ENCODE measurements at regions not wholly inside any gene's neighbourhood (a gene's known extent, or its start where the extent isn't known, plus 50 kb on each side); places are given as distances from the start of the nearest gene placed in this dataset.
A peak's percentile ranks its signal among the peaks of the same experiment; 100 is the strongest.

DNA sequence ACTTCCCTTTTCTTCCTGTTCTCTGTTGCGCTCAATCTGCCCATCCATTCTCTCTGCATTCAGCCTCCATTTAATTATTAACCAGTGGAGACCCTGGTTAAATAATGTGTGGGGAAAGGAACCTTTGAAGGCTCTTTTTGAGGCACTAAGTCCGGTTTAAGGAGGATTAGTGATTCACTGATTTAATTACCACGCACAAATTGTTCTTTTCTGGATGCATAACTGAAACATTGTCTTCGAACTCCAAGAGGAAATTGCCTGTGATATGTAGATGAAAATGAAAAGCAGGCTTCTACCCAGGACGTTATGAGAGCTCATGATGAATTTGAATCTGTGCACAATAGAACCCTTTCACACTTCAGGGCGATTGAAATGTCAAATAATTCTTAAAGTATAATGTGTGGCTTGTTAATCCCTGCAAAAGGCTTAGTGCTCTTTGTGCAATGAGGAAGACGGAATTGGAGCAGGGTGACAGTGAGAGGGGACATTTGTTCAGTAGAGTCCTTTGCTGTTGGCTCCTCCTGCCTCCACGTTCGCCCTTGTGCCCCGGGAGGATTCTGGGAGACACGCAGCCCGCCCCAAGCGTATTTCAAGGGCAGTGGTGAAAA is 51.1 kb upstream of the ZNF236 start:
- DNase-seq (ENCODE audit: low spot score): peak; percentile 28

DNA sequence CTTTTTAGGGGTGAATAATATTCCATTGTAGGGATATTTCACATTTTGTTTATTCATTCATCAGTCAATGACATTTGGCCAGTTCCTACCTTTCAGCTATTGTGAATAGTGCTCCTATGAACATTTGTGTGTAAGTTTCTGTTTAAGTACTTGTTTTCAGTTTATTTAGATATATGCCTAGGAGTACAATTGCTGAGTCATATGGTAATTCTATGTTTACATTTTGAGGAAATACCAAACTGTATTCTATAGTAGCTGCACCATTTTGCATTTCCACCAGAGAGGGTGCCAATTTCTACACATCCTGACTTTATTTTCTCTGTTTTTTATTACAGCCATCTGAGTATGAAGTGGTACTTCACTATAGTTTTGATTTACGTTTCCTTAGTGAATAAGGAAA is 54.4 kb upstream of the ZNF236 start:
- no peak for DNase-seq (ENCODE audit: low spot score)

DNA sequence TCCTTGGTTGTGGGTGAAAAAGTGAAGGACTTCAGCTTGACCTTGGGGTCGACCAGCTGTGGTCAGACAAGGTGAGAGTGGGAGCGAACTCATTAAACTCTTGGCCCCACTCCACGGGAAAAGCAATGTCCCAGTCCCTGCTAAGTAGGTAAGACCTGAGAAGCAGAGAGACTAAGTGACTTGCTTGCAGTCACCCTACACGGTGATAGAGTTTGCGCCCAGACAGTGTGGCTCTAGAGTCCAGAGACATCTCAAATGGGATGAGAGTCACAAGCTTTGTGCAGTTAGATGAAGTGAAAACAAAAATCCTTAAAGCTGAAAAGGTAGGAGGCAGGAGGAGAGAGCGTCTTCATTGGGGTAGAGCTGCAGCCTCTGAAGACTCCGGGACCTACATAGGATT is 55.9 kb upstream of the ZNF236 start:
- DNase-seq (ENCODE audit: low spot score): no peak

DNA sequence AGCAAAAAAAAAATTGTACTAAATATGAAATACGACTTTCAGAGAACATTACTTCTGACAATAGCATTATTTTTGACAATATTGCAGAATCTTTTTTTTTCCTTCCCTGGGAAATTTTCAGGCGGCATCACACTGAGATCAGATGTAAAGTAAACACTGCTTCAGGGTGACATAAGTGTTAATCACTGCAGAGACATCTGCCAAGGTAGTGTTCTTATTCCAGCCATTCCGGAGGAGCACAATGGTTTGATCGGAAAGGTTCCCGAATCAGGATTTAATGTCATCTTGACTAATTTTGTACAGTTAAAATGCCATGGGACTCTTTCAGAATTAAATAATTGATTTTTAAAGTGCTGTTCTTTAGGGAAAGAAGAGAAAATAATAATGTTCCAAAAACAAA is 56.7 kb upstream of the ZNF236 start:
- DNase-seq (ENCODE audit: low spot score): no peak

DNA sequence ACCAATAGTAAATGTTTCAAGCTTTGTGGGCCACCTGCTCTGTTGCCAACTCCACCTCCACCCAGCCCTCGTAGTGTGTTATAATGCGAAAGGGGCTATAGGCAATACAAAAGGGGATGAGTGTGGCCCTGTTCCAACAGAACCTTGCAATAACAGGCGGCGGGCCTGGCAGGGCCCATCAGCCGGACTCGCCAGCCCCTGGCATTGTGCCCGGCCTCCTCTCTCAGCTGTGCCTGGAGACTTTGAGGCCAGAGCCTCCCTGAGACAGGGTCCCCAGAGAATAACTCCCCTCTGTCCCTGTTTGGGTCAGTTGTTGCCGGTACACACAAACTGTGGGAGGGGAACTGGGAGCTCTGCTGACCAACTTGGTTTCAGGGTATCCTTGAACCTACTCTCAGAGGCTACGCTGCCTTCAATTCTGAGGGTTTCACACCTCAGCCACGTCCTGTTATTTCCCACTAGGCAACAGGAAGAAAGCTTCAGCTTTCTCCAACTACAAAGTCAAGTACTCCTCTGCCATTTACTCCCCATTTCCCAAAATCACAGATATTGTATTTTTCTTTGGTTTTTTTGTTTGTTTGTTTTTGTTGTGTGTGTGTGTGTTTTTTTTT is 58.0 kb upstream of the ZNF236 start:
- no peak for DNase-seq (ENCODE audit: low spot score)

DNA sequence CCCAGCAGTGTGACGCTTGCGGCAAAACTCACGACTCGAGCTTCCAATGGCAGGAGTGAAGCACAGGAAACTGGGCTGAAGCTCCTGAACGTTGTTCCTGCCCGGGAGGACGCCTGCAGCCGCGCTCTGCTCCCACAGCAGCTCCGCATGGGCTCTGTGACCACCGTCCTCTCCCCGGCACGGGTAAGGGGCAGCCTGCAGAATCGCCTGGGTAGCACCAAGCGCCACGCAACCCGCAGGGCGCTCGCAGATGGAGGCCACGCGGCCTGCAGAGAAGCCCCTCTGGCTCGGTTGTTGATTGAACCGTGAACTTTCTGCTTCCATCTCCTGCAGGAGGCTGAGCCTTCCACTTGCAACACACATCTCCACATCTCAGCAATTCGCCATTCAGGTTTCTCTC is 63.3 kb upstream of the ZNF236 start:
- DNase-seq (ENCODE audit: low spot score): no peak

DNA sequence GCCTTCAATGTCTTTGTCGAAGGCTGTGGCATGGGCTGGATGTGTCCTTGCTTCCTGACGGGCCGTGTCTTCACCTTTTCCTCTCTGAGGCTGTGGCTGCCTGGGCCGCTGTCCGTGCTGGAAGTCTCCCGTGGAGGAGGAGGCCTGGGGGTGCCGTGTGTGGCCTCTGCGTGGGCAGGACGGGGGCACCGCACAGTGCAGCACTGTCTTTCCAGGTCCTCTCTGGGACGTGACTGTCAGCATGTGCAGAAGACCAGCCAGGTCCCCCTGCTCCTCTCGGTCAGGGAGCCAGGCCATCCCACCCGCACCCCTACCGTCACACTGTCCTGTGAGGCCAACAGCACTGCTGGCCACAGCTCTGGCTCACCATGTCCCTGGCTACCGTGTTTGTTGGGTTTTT is 64.4 kb upstream of the ZNF236 start:
- DNase-seq (ENCODE audit: low spot score): no peak

DNA sequence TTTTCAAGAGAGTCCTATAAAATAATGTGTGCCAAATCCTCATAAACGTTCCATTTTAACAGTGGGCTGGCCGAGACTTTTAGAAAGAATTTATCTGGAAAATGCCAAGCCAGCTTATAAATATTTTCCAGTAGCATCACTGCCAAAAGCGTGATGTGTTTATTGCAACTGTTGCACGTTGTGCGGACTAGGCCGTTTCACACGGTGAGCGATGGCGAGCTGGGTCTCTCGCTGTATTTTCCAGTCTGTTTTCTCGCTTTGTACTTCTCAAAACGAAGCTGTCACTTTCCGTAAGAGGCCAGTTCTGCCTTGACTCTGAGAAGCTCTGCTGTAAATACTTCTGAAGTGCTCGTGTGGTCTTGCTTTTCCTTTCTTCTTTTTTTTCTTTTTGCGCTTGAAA is 65.0 kb upstream of the ZNF236 start:
- DNase-seq (ENCODE audit: low spot score): no peak

DNA sequence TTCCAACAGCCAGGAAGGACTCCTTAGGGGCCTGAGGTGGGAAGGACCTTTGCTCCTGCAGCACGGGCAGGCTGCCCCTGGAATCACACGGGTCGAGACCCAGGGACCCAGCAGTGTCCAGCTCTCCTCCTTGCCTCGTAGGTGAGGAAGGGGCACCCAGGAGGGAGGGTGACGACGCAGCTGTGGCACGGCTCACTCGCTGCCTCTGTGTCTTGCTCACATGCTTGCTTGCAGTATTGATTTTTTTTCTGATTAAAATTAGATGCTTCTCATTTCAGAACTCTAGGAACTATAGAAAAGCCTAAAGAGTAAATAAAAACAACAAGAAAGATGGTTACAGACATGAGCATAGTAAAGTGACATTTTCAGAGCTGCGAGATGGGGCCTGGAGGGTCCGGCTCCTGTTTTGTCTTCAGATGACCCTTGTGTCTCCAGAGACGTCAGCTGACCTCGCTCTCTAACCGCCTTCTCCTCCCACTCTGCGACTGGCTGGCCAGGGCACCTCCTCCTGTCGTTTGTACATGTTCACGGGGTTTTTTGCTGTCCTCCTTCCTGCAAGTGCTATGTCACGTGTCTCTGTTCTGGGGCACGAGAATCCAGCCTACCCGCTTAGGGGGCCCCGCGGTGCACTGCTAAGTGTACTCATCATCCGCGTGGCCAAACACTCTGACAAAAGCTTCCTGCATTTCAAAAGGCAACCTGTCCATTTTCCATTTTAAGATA is 65.7 kb upstream of the ZNF236 start:
- DNase-seq (ENCODE audit: low spot score): no peak

DNA sequence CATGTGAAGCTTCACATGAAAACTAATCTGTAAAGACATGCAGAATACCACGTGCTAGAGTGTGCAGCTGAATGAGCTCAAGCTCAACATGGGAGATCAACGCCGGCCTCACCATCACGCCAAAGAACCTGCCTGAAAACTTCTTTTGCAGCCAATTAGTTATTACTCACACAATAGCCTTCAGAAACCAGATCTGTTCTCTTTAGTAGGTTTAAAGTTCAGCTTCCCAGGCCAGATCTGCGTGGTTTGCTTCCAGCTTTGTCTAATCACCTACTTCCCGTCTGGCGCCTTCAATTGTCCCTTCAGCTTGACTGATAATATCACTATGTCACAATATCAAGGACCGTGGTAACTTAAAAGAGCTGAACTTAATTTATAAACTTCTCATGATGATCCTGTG is 68.0 kb upstream of the ZNF236 start:
- DNase-seq (ENCODE audit: low spot score): no peak

DNA sequence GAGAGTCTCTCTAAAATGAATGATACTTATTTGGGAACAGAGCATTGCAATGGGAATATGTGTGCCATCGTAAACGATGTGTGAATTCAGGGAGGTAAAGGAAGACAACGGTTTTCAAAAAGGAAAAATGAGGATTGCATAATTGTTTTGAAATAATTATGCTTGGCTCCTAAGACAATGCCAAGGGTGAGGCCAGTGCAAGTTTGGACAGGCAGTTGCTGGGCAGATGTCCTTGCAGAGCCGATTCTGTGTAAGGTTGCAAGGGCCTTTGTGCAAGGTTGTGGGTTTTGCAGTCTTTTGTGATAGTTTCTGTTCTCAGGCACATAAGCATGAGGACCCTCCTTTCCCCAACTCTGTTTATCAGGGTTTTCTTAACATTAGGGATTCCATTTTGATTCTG is 70.0 kb upstream of the ZNF236 start:
- no peak for DNase-seq (ENCODE audit: low spot score)

DNA sequence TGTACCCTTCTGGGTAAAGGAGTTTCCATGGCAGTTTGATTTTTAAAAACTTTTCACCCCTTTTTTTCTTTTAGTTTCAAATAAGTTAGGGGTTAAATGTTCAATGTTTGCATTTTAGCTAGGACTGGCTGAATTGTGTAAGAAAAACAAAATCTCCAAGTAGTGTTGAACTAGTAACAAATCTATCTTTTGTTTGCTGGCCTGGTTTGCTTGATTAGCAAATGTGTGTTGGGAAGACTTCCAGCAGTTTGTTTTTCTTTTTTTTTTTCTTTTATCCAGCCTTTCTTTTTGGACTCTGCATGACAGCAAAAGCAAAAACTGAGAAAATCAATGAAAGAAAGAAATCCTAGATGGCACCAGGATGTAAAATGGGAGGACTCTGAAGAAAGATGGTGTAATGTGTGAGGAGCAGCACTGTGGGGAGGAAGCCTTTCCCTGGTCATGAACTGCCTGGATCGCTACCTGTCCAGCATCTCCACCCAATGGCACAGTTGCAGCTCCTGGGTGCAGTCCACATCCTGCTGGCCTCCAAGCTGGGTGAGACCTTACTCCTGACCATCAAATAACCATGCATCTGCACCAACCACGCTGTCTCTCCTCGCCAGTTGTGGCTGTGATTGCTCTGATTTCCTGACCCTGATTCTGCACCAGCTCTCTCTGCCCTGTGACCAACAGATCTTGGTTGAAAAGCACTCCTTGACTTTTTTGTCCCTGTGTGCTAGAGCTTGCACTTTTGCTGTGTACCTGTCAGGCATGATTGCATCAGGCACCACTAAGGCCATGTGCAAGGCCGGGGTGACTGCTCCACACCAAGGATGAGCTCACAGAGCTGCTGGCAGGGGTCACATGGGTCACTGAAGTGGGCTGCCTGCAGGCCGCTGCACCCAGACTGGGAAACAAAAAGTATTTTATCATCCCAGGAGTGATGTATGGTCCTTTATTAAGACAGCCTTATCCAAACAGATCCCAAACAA is 71.2 kb upstream of the ZNF236 start:
- no peak for DNase-seq (ENCODE audit: low spot score)

DNA sequence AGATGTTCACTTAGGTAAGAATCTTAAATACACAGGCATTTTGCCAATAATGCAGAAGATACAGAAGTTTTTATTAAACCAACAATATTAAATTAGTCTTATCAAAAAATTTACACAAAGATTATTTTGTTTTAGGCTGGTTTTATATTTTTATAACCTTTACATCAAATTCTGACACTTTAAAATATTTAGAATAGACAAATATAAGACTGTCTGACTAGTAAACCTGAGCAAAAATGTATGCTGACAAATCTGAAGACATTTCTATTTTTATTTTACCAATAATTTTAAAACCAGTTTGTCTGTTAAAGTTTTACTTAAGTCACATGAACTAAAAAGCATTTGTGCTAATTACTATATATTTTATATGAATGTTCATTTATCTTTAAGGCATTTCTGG is 72.1 kb upstream of the ZNF236 start:
- no peak for DNase-seq (ENCODE audit: low spot score)

DNA sequence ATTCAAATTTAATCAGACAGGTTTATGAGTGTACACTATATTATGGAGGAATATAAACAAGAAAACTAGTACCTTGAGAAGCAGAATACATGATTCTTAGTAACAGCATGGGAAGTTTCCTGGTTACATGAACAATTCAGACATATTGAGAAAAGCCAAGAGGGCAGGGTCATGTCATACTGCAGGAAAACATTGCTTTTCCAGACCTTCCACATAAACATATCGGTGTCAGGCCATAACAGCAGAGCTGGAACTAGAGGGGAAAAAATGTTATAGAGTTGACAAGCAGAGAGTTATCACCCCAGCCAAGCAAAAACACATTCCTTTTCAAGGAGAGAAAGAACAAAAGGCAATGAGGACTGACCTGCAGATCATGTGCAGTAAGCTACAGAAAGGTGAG is 74.7 kb upstream of the ZNF236 start:
- DNase-seq (ENCODE audit: low spot score): no peak

DNA sequence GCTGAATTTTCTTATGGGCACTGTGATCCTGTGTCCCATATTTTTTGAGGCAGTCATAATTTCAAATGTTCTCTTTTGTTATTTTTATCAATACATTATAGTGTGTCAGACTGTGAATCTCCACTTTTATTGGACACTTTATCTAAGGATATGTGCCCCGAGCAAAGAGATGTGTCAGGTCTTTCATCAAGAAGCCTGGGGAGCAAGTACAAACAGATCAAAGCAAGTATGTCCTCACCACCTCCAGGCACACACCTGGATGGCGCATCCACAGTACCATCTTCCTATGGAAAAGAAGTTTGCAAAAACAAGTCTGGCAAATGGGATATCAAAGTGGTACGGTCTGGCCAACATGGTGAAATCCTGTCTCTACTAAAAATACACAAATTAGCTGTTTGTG is 81.0 kb upstream of the ZNF236 start:
- no peak for DNase-seq (ENCODE audit: low spot score)

DNA sequence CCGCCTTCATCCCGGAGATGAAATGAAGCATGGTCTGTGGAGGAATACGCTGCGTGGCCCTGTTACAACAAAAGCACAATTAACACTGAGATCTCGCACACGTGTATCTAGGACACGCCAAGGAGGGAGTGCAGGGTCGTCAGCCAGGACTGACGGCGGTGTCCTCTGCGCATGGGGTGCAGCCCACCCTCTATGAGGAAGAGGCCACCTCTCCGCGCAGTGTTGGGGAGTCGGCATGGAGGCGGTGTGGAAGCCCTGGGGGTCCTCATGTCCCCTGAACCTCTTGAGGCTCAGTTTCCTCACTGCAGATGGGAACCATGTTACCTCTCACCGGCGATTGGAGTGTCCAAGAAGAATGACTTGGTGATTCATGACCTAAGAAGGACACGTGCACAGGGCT is 86.0 kb upstream of the ZNF236 start:
- DNase-seq (ENCODE audit: low spot score): no peak

DNA sequence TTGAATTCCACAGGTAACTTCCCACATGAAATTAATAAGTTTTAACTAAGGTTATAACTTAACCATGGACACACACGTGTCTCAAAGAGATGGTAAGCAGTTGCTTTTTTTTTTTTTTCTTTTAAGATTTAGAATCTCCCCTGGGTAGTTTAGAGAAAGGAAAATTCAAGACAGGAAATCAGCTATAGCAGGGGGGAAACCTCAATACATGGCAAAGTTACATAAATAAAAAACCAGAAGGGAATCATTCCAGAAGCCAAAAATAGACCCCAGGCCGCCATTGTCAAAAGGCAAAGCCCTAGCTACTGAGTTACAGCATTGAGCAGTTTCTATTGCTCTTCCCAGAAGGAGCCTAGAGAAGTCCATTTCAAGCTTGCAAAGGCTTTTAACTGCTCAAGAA is 91.5 kb upstream of the ZNF236 start:
- DNase-seq (ENCODE audit: low spot score): no peak

DNA sequence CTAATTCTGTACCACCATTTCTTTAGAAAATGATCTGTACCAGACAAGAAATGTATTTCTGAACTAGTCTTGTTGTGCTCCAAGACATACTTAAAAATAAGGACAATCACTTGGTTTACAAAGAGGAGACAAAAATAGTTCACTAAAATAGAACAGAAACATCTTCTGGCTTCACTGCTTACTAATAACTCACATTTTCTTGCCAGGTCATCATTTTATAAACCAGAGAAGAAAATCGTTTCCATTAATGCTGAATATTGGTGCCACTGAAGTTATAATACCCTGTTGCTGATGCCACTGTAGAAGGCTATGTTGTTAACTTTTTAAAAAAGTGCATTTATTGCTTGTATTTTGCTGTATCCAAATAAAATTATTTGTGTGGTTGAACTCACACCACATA is 94.8 kb upstream of the ZNF236 start:
- no peak for DNase-seq (ENCODE audit: low spot score)

DNA sequence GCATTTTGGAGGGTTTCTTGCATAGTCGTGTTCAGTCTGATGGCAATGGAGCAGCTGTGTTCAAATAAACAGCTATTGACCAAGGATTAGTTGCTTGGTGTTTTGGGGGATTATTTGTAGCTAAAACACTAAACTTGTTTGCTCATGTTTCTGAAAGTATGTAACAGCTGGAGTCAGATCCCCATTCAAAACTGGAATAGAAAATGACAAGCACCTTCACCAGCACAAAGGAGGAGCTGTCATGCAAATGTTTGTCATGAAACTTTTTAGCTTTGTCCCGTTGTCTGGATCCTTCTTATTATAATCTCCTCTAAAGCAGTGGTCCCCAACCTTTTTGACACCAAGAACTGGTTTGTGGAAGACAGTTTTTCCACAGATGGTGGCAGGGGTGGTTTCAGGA is 96.9 kb upstream of the ZNF236 start:
- DNase-seq (ENCODE audit: low spot score): no peak

DNA sequence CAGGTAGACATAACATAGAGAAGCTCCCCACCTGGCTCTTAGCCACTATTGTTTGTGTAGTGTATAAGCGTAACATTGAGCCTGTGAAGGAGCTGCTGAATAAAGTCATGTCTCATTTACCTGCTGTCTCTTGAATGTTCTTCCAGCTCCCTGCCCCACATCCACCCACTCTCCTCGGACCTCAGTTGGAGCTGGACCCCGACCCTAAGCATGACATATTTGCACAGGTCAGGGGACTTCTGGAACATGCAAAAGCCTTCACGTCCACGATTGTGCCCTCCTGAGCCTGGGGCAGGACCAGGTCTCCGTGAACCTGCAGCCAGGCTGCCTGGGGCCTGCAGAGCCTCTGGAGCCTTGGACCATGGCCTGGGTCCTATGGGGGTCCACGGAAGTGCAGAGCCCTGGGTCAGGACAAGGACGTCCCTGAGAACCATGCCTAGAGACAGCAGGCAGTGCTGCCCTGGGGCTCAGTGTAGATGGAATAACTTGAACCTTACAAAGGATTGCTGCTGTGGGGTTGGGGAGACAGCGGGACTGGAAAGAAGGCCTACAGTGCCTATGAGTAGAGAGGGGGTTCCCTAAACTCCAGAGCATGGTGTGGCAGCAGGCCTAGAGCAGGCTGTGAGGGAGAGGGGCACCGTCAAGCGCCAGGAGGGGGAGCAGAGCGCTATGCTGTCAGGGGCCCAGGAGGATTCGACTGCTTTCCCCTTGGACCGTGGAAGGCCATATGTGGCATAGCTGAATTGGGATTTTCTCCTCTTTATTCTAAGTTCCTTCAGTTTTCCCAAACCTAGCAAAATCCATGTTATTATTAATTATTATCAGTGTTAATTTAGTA is 99.9 kb upstream of the ZNF236 start:
- DNase-seq (ENCODE audit: low spot score): no peak

DNA sequence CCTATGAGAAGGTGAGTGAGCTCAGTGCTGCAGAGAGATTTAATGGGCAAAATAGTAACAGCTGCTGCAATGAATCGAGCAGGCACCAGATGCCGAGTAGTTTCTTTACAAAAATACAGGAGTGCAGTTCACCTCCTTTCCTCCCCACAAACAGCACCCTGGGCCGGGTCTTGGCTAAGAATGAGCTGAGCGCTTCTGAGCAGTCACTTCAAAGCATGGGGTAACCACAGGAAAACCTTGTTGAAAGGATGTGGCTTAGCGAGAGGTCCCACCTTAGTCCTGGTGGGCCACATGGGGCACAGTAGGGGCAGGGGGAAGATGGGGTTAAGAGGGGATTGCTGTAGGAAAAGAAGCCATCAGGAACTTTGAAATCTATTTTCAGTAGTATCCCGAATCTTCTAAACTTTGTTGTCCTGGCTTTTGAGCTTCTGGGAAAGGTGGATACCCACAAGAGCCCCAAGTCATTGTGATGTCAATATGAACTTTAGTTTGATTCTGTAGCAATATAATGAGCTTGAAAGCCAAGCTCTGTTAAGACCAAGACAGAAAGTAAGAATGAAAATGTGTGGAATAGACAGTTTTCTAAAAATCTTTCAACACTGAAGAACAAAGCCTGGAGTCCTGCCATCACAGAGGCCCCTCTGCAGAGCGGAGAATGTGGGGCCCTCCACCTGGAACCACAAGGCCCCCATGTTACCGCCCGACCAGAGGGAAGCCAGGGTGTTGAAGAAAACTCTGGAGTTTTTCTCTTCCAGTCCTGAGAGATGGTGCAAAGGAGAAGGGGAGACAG is 101.0 kb upstream of the ZNF236 start:
- DNase-seq (ENCODE audit: low spot score): no peak

All from pons (tissue), 1 donor.